Lung (tissue), 11 donors: ENCODE measurements at regions not wholly inside any gene's neighbourhood (a gene's known extent, or its start where the extent isn't known, plus 50 kb on each side); places are given as distances from the start of the nearest gene placed in this dataset.

Source experiments
- ATAC-seq: fragments of 200-7000 bp; cut with Tn5 transposase; one replicate; pipeline ENCODE4 v1.9.1; 2020; ENCODE audit warnings: moderate number of reproducible peaks; ENCODE audit not compliant: insufficient read depth, low FRiP score
- DNase-seq, 3 donors: peaks; one replicate each; pipeline ENCODE4 v3.0.0-alpha.2; 2013 to 2017
- H3K27ac ChIP-seq, 2 donors: one replicate each; pipeline ENCODE4 v1.5.1; 2013; ENCODE audit warnings: mild to moderate bottlenecking in 2 of 2, moderate library complexity in 2 of 2, control low read depth in 1 of 2, inconsistent platforms in 1 of 2, low read depth in 1 of 2, low read length in 1 of 2
- H3K27me3 ChIP-seq, 3 donors: one replicate each; pipeline ENCODE4 v1.5.1; 2013; ENCODE audit warnings: low read length in 2 of 3; ENCODE audit not compliant: control insufficient read depth in 3 of 3, insufficient read depth in 3 of 3
- H3K36me3 ChIP-seq, 4 donors: one replicate each; pipeline ENCODE4 v1.5.1; 2013; ENCODE audit warnings: low read length in 4 of 4, mild to moderate bottlenecking in 1 of 4, moderate library complexity in 1 of 4; ENCODE audit not compliant: control insufficient read depth in 4 of 4, insufficient read depth in 4 of 4
- H3K4me1 ChIP-seq, 5 donors: one replicate each; pipeline ENCODE4 v1.5.1; 2013; ENCODE audit warnings: low read length in 5 of 5, mild to moderate bottlenecking in 2 of 5, moderate library complexity in 1 of 5; ENCODE audit not compliant: control insufficient read depth in 5 of 5, insufficient read depth in 5 of 5
- H3K4me3 ChIP-seq: one replicate; pipeline ENCODE4 v1.5.1; 2013; ENCODE audit warnings: mild to moderate bottlenecking, control low read depth, moderate library complexity
- H3K9ac ChIP-seq, 2 donors: one replicate each; pipeline ENCODE4 v1.5.1; 2013; ENCODE audit warnings: low read length in 2 of 2, control low read depth in 1 of 2; ENCODE audit not compliant: insufficient read depth in 1 of 2
- H3K9me3 ChIP-seq, 4 donors: one replicate each; pipeline ENCODE4 v1.5.1; 2013; ENCODE audit warnings: low read length in 3 of 4, mild to moderate bottlenecking in 1 of 4, moderate library complexity in 1 of 4; ENCODE audit not compliant: control insufficient read depth in 4 of 4, insufficient read depth in 3 of 4
- CTCF ChIP-seq: IDR thresholded peaks from 2 replicates; pipeline ENCODE4 v1.5.1; 2012; ENCODE audit warnings: mild to moderate bottlenecking; ENCODE audit errors: control extremely low read depth, extremely low read depth
- WGBS, 2 donors: extraction: QIAGEN DNeasy Blood & Tissue Kit; methylation state at CpG; one replicate each; pipeline ENCODE4 v1.1.7; 2013; 5-methylcytosine and 5-hydroxymethylcytosine counted together
- donor health status: control.
- donor health status: control.
- donor health status: Bipolar disorder and iron deficiency.
- donor health status: healthy.
- donor health status: DM: yes; HTN: yes; CAD: no.

- no peaks in the 10 kb centered on the region for H3K9me3 ChIP-seq
- no peak for TF ChIP-seq CTCF
- no peak overlapping the region for H3K27ac ChIP-seq
- ATAC-seq (no peak), DNase-seq (no peak)
- 77 to 90% methylated on average over 3 of the region's 3 CpGs for WGBS, 2 donors
- peaks cover 0 to 16% (median 0%) of the 10 kb centered on the region in 5 donors for H3K4me1 ChIP-seq
- no peak overlapping the region for H3K9ac ChIP-seq
- no peaks in the 10 kb centered on the region for H3K36me3 ChIP-seq
- H3K27me3 ChIP-seq: no peaks in the 10 kb centered on the region
- no peak overlapping the region for H3K4me3 ChIP-seq
Measured at GRCh38 chr12:41709012-41709411, 435.7 kb downstream of the GXYLT1 start.

- WGBS, 2 donors: 89 to 92% methylated on average over 1 of the region's 1 CpG
- Histone ChIP-seq H3K36me3 (no peaks in the 10 kb centered on the region), H3K4me3 (no peak overlapping the region), H3K27ac (no peak overlapping the region), H3K9ac (no peak overlapping the region), H3K27me3 (no peaks in the 10 kb centered on the region), H3K4me1 (peaks cover 0 to 16% (median 0%) of the 10 kb centered on the region in 5 donors), H3K9me3 (no peaks in the 10 kb centered on the region)
- DNase-seq (no peak), ATAC-seq (no peak)
- TF ChIP-seq CTCF: no peak
Measured at GRCh38 chr12:41706376-41706775, 438.3 kb downstream of the GXYLT1 start.

GRCh38 chr12:41701943-41702601, 442.6 kb downstream of the GXYLT1 start:
- no peak for TF ChIP-seq CTCF
- Histone ChIP-seq H3K4me1 (no peaks in the 10 kb centered on the region), H3K4me3 (no peak overlapping the region), H3K27me3 (no peaks in the 10 kb centered on the region), H3K9me3 (no peaks in the 10 kb centered on the region), H3K27ac (no peak overlapping the region), H3K9ac (no peak overlapping the region), H3K36me3 (no peaks in the 10 kb centered on the region)
- ATAC-seq (no peak), DNase-seq (no peak)
- 59 to 75% methylated on average over 2 of the region's 2 CpGs for WGBS, 2 donors

GRCh38 chr12:41700940-41701339, 443.7 kb downstream of the GXYLT1 start:
- H3K4me3 ChIP-seq: no peak overlapping the region
- no peaks in the 10 kb centered on the region for H3K36me3 ChIP-seq
- WGBS, 2 donors: 84 to 90% methylated on average over 4 of the region's 4 CpGs
- DNase-seq (no peak), ATAC-seq (no peak)
- no peaks in the 10 kb centered on the region for H3K27me3 ChIP-seq
- TF ChIP-seq CTCF: no peak
- H3K27ac ChIP-seq: no peak overlapping the region
- no peak overlapping the region for H3K9ac ChIP-seq
- no peaks in the 10 kb centered on the region for H3K9me3 ChIP-seq
- H3K4me1 ChIP-seq: no peaks in the 10 kb centered on the region
